Neural progenitor cell (in vitro differentiated cells): ENCODE measurements at regions not wholly inside any gene's neighbourhood (a gene's known extent, or its start where the extent isn't known, plus 50 kb on each side); places are given as distances from the start of the nearest gene placed in this dataset.

Experiments
- DNase-seq: peaks from one replicate; pipeline ENCODE4 v3.0.0-alpha.2; 2016; ENCODE audit warnings: low spot score
- H2AFZ ChIP-seq: fragments of 200-600 bp; sonication (generic); replicated peaks from 2 replicates; pipeline ENCODE4 v1.6.1; 2016; ENCODE audit warnings: antibody characterized with exemption
- H3F3A ChIP-seq: fragments of 200-600 bp; sonication (generic); 2 replicates; pipeline ENCODE4 v1.6.1; 2016; ENCODE audit warnings: antibody characterized with exemption, low read depth
- H3K27ac ChIP-seq: fragments of 200-600 bp; sonication (generic); 2 replicates; pipeline ENCODE4 v1.5.1; 2016; ENCODE audit warnings: mild to moderate bottlenecking
- H3K27me3 ChIP-seq: fragments of 200-600 bp; sonication (generic); 2 replicates; pipeline ENCODE4 v1.6.1; 2016; ENCODE audit warnings: mild to moderate bottlenecking, moderate library complexity
- H3K36me3 ChIP-seq: fragments of 200-600 bp; sonication (generic); 2 replicates; pipeline ENCODE4 v1.5.1; 2016
- H3K4me1 ChIP-seq: fragments of 200-600 bp; sonication (generic); 2 replicates; pipeline ENCODE4 v1.6.1; 2016; ENCODE audit warnings: mixed run types
- H3K4me2 ChIP-seq: fragments of 200-600 bp; sonication (generic); 2 replicates; pipeline ENCODE4 v1.6.1; 2016
- H3K4me3 ChIP-seq: fragments of 200-600 bp; sonication (generic); 2 replicates; pipeline ENCODE4 v1.5.1; 2016
- H3K79me2 ChIP-seq: fragments of 200-600 bp; sonication (generic); 2 replicates; pipeline ENCODE4 v1.6.1; 2016; ENCODE audit warnings: low read depth
- H3K9ac ChIP-seq: fragments of 200-600 bp; sonication (generic); 2 replicates; pipeline ENCODE4 v1.6.1; 2016
- H3K9me3 ChIP-seq: fragments of 200-600 bp; sonication (generic); 2 replicates; pipeline ENCODE4 v1.5.1; 2016; ENCODE audit warnings: low read depth
- H4K20me1 ChIP-seq: fragments of 200-600 bp; sonication (generic); 2 replicates; pipeline ENCODE4 v1.6.1; 2016; ENCODE audit warnings: low read depth
- H3K27ac Mint-ChIP-seq: 3 replicates; pipeline ENCODE4 v1.8.0; 2021; ENCODE audit warnings: mixed read lengths
- H3K27me3 Mint-ChIP-seq: 2 replicates; pipeline ENCODE4 v1.8.0; 2022; ENCODE audit warnings: low read depth, mild to moderate bottlenecking, inconsistent platforms, moderate library complexity, mixed read lengths; ENCODE audit not compliant: insufficient read depth
- H3K36me3 Mint-ChIP-seq: 3 replicates; pipeline ENCODE4 v1.8.0; 2021; ENCODE audit warnings: mixed read lengths
- H3K4me1 Mint-ChIP-seq: 3 replicates; pipeline ENCODE4 v1.8.0; 2021; ENCODE audit warnings: mixed read lengths
- H3K4me3 Mint-ChIP-seq: 3 replicates; pipeline ENCODE4 v1.8.0; 2021; ENCODE audit warnings: mild to moderate bottlenecking, moderate library complexity, mixed read lengths
- H3K9me3 Mint-ChIP-seq: 3 replicates; pipeline ENCODE4 v1.8.0; 2020; ENCODE audit warnings: mixed read lengths
- EZH2 ChIP-seq: fragments of 200-600 bp; sonication (generic); IDR thresholded peaks from 2 replicates; pipeline ENCODE4 v1.6.1; 2017; ENCODE audit warnings: antibody characterized with exemption, mild to moderate bottlenecking, moderate library complexity
- EZH2phosphoT487 ChIP-seq: fragments of 200-600 bp; sonication (generic); IDR thresholded peaks from 2 replicates; pipeline ENCODE4 v1.6.1; 2017; ENCODE audit warnings: antibody characterized with exemption
- TF ChIP-seq, protein P1 (sequence below): fragments of 200-600 bp; sonication (generic); IDR thresholded peaks from 2 replicates; pipeline ENCODE4 v1.5.1; 2017; ENCODE audit warnings: antibody characterized with exemption, mild to moderate bottlenecking

GRCh38 chr13:106637519-106637918 is 69.6 kb upstream of the ARGLU1 start:
- DNase-seq: no peak
- peaks cover 2% of the 10 kb centered on the region for H3K9me3 Mint-ChIP-seq

DNA sequence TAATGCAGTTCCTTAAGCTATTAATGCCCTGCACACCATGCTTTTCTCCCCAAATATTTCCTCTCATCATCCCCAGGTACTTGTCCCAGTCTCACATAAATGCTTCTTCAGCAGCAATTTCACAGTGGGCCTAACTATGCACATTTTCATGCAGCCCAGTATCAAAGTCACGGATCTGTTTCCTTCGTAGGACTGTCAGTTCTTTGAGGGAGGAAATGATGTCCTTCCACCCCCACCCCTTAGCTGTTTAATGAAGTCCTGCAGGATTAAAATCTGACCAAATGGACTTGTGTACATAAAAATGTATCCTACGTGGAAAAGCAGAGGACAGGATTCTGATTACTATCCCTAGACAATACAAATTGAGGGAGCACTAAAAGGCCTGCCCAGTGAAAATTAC is 68.6 kb upstream of the ARGLU1 start:
- Histone ChIP-seq H3K27ac (no peak overlapping the region), H3K9ac (no peak overlapping the region), H3K4me1 (no peaks in the 10 kb centered on the region), H3K9me3 (no peaks in the 10 kb centered on the region), H3K79me2 (no peaks in the 10 kb centered on the region), H3F3A (no peaks in the 10 kb centered on the region), H2AFZ (no peak overlapping the region), H4K20me1 (no peaks in the 10 kb centered on the region), H3K4me2 (no peak overlapping the region), H3K4me3 (no peak overlapping the region), H3K27me3 (no peaks in the 10 kb centered on the region), H3K36me3 (no peaks in the 10 kb centered on the region)
- no peak for DNase-seq
- Mint-ChIP-seq H3K36me3 (no peaks in the 10 kb centered on the region), H3K9me3 (peaks cover 6% of the 10 kb centered on the region), H3K27me3 (peaks cover 18% of the 10 kb centered on the region), H3K4me1 (peaks cover 40% of the 10 kb centered on the region), H3K27ac (no peak overlapping the region), H3K4me3 (no peak overlapping the region)
- TF ChIP-seq, protein P1, sequence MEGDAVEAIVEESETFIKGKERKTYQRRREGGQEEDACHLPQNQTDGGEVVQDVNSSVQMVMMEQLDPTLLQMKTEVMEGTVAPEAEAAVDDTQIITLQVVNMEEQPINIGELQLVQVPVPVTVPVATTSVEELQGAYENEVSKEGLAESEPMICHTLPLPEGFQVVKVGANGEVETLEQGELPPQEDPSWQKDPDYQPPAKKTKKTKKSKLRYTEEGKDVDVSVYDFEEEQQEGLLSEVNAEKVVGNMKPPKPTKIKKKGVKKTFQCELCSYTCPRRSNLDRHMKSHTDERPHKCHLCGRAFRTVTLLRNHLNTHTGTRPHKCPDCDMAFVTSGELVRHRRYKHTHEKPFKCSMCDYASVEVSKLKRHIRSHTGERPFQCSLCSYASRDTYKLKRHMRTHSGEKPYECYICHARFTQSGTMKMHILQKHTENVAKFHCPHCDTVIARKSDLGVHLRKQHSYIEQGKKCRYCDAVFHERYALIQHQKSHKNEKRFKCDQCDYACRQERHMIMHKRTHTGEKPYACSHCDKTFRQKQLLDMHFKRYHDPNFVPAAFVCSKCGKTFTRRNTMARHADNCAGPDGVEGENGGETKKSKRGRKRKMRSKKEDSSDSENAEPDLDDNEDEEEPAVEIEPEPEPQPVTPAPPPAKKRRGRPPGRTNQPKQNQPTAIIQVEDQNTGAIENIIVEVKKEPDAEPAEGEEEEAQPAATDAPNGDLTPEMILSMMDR: no peak
- no peak for TF ChIP-seq EZH2phosphoT487
- TF ChIP-seq EZH2: no peak

More at GRCh38 chr13:106637519-106637918, 69.6 kb upstream of the ARGLU1 start:
- H3K9ac ChIP-seq: no peak overlapping the region
- no peaks in the 10 kb centered on the region for H3K79me2 ChIP-seq
- no peaks in the 10 kb centered on the region for H4K20me1 ChIP-seq
- H3K27me3 ChIP-seq: no peaks in the 10 kb centered on the region
- no peaks in the 10 kb centered on the region for H3K4me1 ChIP-seq
- no peak overlapping the region for H2AFZ ChIP-seq
- no peaks in the 10 kb centered on the region for H3F3A ChIP-seq
- Mint-ChIP-seq H3K27me3 (peaks cover 12% of the 10 kb centered on the region), H3K4me1 (peaks cover 32% of the 10 kb centered on the region), H3K4me3 (no peak overlapping the region), H3K27ac (no peak overlapping the region), H3K36me3 (no peaks in the 10 kb centered on the region)
- no peak overlapping the region for H3K27ac ChIP-seq
- H3K4me2 ChIP-seq: no peak overlapping the region
- no peaks in the 10 kb centered on the region for H3K36me3 ChIP-seq
- TF ChIP-seq EZH2phosphoT487: no peak
- TF ChIP-seq, protein P1: no peak
- no peak for TF ChIP-seq EZH2
- H3K9me3 ChIP-seq: no peaks in the 10 kb centered on the region
- H3K4me3 ChIP-seq: no peak overlapping the region

DNA sequence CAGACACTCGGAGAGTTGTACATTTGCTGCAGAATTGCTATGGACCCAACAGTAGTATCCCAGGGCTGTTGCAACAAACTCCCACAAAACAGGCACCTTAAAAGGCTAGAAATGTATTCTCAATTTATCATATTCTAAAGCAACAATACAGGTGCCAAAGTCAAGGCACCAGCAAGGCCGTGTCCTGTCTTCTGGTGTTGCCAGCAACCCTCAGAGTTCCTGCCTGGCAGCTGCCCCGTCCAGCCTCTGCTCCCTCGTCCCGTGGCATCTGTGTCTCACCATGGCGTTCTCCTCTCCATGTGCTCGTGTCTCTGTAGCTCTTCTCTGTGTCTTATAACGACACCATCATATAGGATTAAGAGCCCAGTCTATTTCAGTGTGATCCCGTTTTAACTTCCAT is 67.7 kb upstream of the ARGLU1 start:
- H3K9me3 Mint-ChIP-seq: peaks cover 6% of the 10 kb centered on the region
- Histone ChIP-seq H3K4me1 (peaks cover 3% of the 10 kb centered on the region), H3F3A (no peaks in the 10 kb centered on the region), H3K9me3 (no peaks in the 10 kb centered on the region), H3K27ac (no peak overlapping the region), H3K4me2 (no peak overlapping the region), H3K9ac (no peak overlapping the region), H4K20me1 (no peaks in the 10 kb centered on the region), H2AFZ (peak overlapping the region; percentile 29), H3K4me3 (no peak overlapping the region), H3K36me3 (no peaks in the 10 kb centered on the region), H3K27me3 (no peaks in the 10 kb centered on the region), H3K79me2 (no peaks in the 10 kb centered on the region)
- TF ChIP-seq EZH2 (no peak), EZH2phosphoT487 (no peak)
- TF ChIP-seq, protein P1: no peak
- no peak overlapping the region for H3K27ac Mint-ChIP-seq
- H3K27me3 Mint-ChIP-seq: peaks cover 17% of the 10 kb centered on the region
- no peaks in the 10 kb centered on the region for H3K36me3 Mint-ChIP-seq
- H3K4me3 Mint-ChIP-seq: no peak overlapping the region
- no peak for DNase-seq
- H3K4me1 Mint-ChIP-seq: peaks cover 43% of the 10 kb centered on the region
